H9 (cell line): ENCODE measurements at regions not wholly inside any gene's neighbourhood (a gene's known extent, or its start where the extent isn't known, plus 50 kb on each side); places are given as distances from the start of the nearest gene placed in this dataset.

Source experiments
- DNase-seq: peaks from one replicate; pipeline ENCODE4 v3.0.0-alpha.2; 2017
- H2AFZ ChIP-seq: one replicate; pipeline ENCODE4 v1.6.1; 2013; ENCODE audit warnings: mild to moderate bottlenecking, low read length, control low read depth, moderate library complexity
- H2AK5ac ChIP-seq: 2 replicates; pipeline ENCODE4 v1.6.1; 2013; ENCODE audit warnings: low read length, control low read depth, mixed read lengths; ENCODE audit not compliant: insufficient read length
- H2BK120ac ChIP-seq: one replicate; pipeline ENCODE4 v1.6.1; 2013; ENCODE audit warnings: low read depth, mild to moderate bottlenecking, low read length, control low read depth, inconsistent platforms; ENCODE audit not compliant: poor library complexity, severe bottlenecking
- H2BK12ac ChIP-seq: 2 replicates; pipeline ENCODE4 v1.6.1; 2013; ENCODE audit warnings: low read length, control low read depth, mixed read lengths, low read depth; ENCODE audit not compliant: insufficient read length
- H2BK15ac ChIP-seq: 2 replicates; pipeline ENCODE4 v1.6.1; 2013; ENCODE audit warnings: low read depth, low read length, control low read depth
- H2BK20ac ChIP-seq: one replicate; pipeline ENCODE4 v1.6.1; 2013; ENCODE audit warnings: low read depth, mild to moderate bottlenecking, low read length, control low read depth, inconsistent platforms; ENCODE audit not compliant: poor library complexity, severe bottlenecking
- H2BK5ac ChIP-seq: 2 replicates; pipeline ENCODE4 v1.6.1; 2013; ENCODE audit warnings: low read length, control low read depth, mixed read lengths; ENCODE audit not compliant: insufficient read length
- H3K14ac ChIP-seq: 2 replicates; pipeline ENCODE4 v1.6.1; 2013; ENCODE audit warnings: low read length, control low read depth; ENCODE audit not compliant: insufficient read depth
- H3K18ac ChIP-seq: 2 replicates; pipeline ENCODE4 v1.6.1; 2013; ENCODE audit warnings: low read depth, mild to moderate bottlenecking, mixed read lengths, low read length, control low read depth; ENCODE audit not compliant: insufficient read length
- H3K23ac ChIP-seq: 2 replicates; pipeline ENCODE4 v1.6.1; 2013; ENCODE audit warnings: low read length, control low read depth, mixed read lengths, low read depth; ENCODE audit not compliant: insufficient read length
- H3K23me2 ChIP-seq: 2 replicates; pipeline ENCODE4 v1.6.1; 2013; ENCODE audit warnings: low read depth, mild to moderate bottlenecking, mixed read lengths, low read length, control low read depth; ENCODE audit not compliant: insufficient read length, poor library complexity, severe bottlenecking
- H3K27ac ChIP-seq: 2 replicates; pipeline ENCODE4 v1.5.1; 2013; ENCODE audit warnings: low read length, control low read depth, mixed read lengths, low read depth; ENCODE audit not compliant: insufficient read length
- H3K27me3 ChIP-seq: 2 replicates; pipeline ENCODE4 v1.6.1; 2013; ENCODE audit warnings: low read length, control low read depth, inconsistent platforms; ENCODE audit not compliant: insufficient read depth
- H3K4ac ChIP-seq: 2 replicates; pipeline ENCODE4 v1.6.1; 2013; ENCODE audit warnings: low read depth, mild to moderate bottlenecking, control low read depth, inconsistent platforms, low read length, moderate library complexity
- H3K4me1 ChIP-seq: 2 replicates; pipeline ENCODE4 v1.6.1; 2013; ENCODE audit warnings: low read length, control low read depth, inconsistent platforms; ENCODE audit not compliant: insufficient read depth
- H3K4me2 ChIP-seq: 2 replicates; pipeline ENCODE4 v1.6.1; 2013; ENCODE audit warnings: low read length, control low read depth, mixed read lengths; ENCODE audit not compliant: insufficient read length, insufficient read depth
- H3K56ac ChIP-seq: 2 replicates; pipeline ENCODE4 v1.6.1; 2013; ENCODE audit warnings: low read depth, mild to moderate bottlenecking, mixed read lengths, low read length, control low read depth; ENCODE audit not compliant: insufficient read length
- H3K79me1 ChIP-seq: 2 replicates; pipeline ENCODE4 v1.6.1; 2013; ENCODE audit warnings: low read depth, mild to moderate bottlenecking, moderate library complexity, low read length, control low read depth, inconsistent platforms; ENCODE audit not compliant: insufficient read depth, poor library complexity, severe bottlenecking
- H3K79me2 ChIP-seq: 2 replicates; pipeline ENCODE4 v1.6.1; 2013; ENCODE audit warnings: low read length, control low read depth, inconsistent platforms; ENCODE audit not compliant: insufficient read depth
- H3K9ac ChIP-seq: 2 replicates; pipeline ENCODE4 v1.6.1; 2013; ENCODE audit warnings: low read length, control low read depth, mixed read lengths; ENCODE audit not compliant: insufficient read length; ENCODE audit errors: extremely low read depth
- H3K9me3 ChIP-seq: one replicate; pipeline ENCODE4 v1.6.1; 2013; ENCODE audit warnings: low read depth, low read length, inconsistent platforms; ENCODE audit not compliant: control insufficient read depth
- H3T11ph ChIP-seq: one replicate; pipeline ENCODE4 v1.6.1; 2013; ENCODE audit warnings: mild to moderate bottlenecking, low read length, control low read depth, inconsistent platforms
- H4K20me1 ChIP-seq: one replicate; pipeline ENCODE4 v1.6.1; 2013; ENCODE audit not compliant: control insufficient read depth, insufficient read length, insufficient read depth
- H4K5ac ChIP-seq: 2 replicates; pipeline ENCODE4 v1.6.1; 2013; ENCODE audit warnings: low read depth, mild to moderate bottlenecking, mixed read lengths, low read length, control low read depth; ENCODE audit not compliant: insufficient read length
- H4K8ac ChIP-seq: replicated peaks from 2 replicates; pipeline ENCODE4 v1.6.1; 2013; ENCODE audit warnings: low read length, control low read depth, mixed read lengths, low read depth; ENCODE audit not compliant: insufficient read length
- H4K91ac ChIP-seq: 2 replicates; pipeline ENCODE4 v1.6.1; 2013; ENCODE audit warnings: low read depth, mild to moderate bottlenecking, moderate library complexity, mixed read lengths, low read length, control low read depth; ENCODE audit not compliant: insufficient read length
- H3K27ac Mint-ChIP-seq, 3 experiments: 2 replicates in 2 of 3; 3 replicates in 1 of 3; pipeline ENCODE4 v1.8.0; 2020 to 2021; ENCODE audit warnings: mixed read lengths in 3 of 3, mild to moderate bottlenecking in 1 of 3, moderate library complexity in 1 of 3
- H3K27me3 Mint-ChIP-seq: 2 replicates; pipeline ENCODE4 v1.8.0; 2021; ENCODE audit warnings: low read depth, mild to moderate bottlenecking, moderate library complexity, mixed read lengths
- H3K36me3 Mint-ChIP-seq, 3 experiments: 2 replicates in 2 of 3; 3 replicates in 1 of 3; pipeline ENCODE4 v1.8.0; 2020 to 2021; ENCODE audit warnings: low read depth in 3 of 3, mixed read lengths in 3 of 3; ENCODE audit not compliant: insufficient read depth in 1 of 3
- H3K4me1 Mint-ChIP-seq, 2 experiments: 2 replicates each; pipeline ENCODE4 v1.8.0; 2020; ENCODE audit warnings: mixed read lengths in 2 of 2
- H3K4me3 Mint-ChIP-seq, 2 experiments: 2 replicates in 1 of 2; 3 replicates in 1 of 2; pipeline ENCODE4 v1.8.0; 2020 to 2021; ENCODE audit warnings: mild to moderate bottlenecking in 2 of 2, mixed read lengths in 2 of 2, moderate library complexity in 1 of 2
- H3K9me3 Mint-ChIP-seq, 2 experiments: 2 replicates in 1 of 2; 3 replicates in 1 of 2; pipeline ENCODE4 v1.8.0; 2020; ENCODE audit warnings: mild to moderate bottlenecking in 2 of 2, mixed read lengths in 2 of 2, moderate library complexity in 1 of 2
- WGBS: extraction: QIAGEN DNeasy Blood & Tissue Kit; methylation state at CpG from one replicate; pipeline ENCODE4 v1.1.7; 2013; ENCODE audit warnings: missing lambda C conversion rate, low lambda C conversion rate, mixed read lengths; ENCODE audit not compliant: insufficient read length; ENCODE audit errors: extremely low coverage; 5-methylcytosine and 5-hydroxymethylcytosine counted together
- TF ChIP-seq, protein P1 (sequence below): fragments of 200-600 bp; sonication (generic); conservative IDR thresholded peaks from 3 replicates; pipeline ENCODE4 v1.8.0; 2021; ENCODE audit warnings: antibody characterized with exemption, mild to moderate bottlenecking

- H3K4me1 Mint-ChIP-seq: 0 out of 4 replicates have a peak, but pooled peaks cover 3 to 4% of the 10 kb centered on the region in 2 experiments
- no peak overlapping the region for H3K9ac ChIP-seq
- H3K14ac ChIP-seq: no peak overlapping the region
- TF ChIP-seq, protein P1, sequence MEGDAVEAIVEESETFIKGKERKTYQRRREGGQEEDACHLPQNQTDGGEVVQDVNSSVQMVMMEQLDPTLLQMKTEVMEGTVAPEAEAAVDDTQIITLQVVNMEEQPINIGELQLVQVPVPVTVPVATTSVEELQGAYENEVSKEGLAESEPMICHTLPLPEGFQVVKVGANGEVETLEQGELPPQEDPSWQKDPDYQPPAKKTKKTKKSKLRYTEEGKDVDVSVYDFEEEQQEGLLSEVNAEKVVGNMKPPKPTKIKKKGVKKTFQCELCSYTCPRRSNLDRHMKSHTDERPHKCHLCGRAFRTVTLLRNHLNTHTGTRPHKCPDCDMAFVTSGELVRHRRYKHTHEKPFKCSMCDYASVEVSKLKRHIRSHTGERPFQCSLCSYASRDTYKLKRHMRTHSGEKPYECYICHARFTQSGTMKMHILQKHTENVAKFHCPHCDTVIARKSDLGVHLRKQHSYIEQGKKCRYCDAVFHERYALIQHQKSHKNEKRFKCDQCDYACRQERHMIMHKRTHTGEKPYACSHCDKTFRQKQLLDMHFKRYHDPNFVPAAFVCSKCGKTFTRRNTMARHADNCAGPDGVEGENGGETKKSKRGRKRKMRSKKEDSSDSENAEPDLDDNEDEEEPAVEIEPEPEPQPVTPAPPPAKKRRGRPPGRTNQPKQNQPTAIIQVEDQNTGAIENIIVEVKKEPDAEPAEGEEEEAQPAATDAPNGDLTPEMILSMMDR: no peak
- H3K18ac ChIP-seq: no peak overlapping the region
- H2AFZ ChIP-seq: peak overlapping the region; percentile 23
- H3K4me1 ChIP-seq: no peaks in the 10 kb centered on the region
- no peak for DNase-seq
- no peak overlapping the region for H3K27ac ChIP-seq
- no peaks in the 10 kb centered on the region for H3K36me3 Mint-ChIP-seq
- no peaks in the 10 kb centered on the region for H3K79me2 ChIP-seq
- no CpG with 5 or more reads among the region's 6 CpGs for WGBS
- no peak overlapping the region for H3K23ac ChIP-seq
- H2BK12ac ChIP-seq: no peak overlapping the region
- H2BK15ac ChIP-seq: no peak overlapping the region
- peak overlapping the region; percentile 58 for H4K5ac ChIP-seq
- H2BK5ac ChIP-seq: no peak overlapping the region
- no peak overlapping the region for H2BK20ac ChIP-seq
- H3K9me3 ChIP-seq: no peaks in the 10 kb centered on the region
- H3K4me2 ChIP-seq: no peak overlapping the region
- H3K9me3 Mint-ChIP-seq: no peaks in the 10 kb centered on the region
- H4K20me1 ChIP-seq: no peaks in the 10 kb centered on the region
- no peak overlapping the region for H3K56ac ChIP-seq
- H3K27me3 Mint-ChIP-seq: no peaks in the 10 kb centered on the region
- no peaks in the 10 kb centered on the region for H3K23me2 ChIP-seq
- no peak overlapping the region; a peak in 1 of 5 replicates for H3K4me3 Mint-ChIP-seq
- no peak overlapping the region for H3T11ph ChIP-seq
- H3K4ac ChIP-seq: no peak overlapping the region
- no peaks in the 10 kb centered on the region for H3K27me3 ChIP-seq
- no peak overlapping the region for H4K91ac ChIP-seq
- no peak overlapping the region for H4K8ac ChIP-seq
- no peak overlapping the region for H2AK5ac ChIP-seq
- no peaks in the 10 kb centered on the region for H3K79me1 ChIP-seq
- no peak overlapping the region for H3K27ac Mint-ChIP-seq
- H2BK120ac ChIP-seq: no peak overlapping the region
These were observed 83.3 kb downstream of the TMCO5A start for GRCh38 chr15:38017721-38018120.
